ENCODE measurements at regions not wholly inside any gene's neighbourhood (a gene's known extent, or its start where the extent isn't known, plus 50 kb on each side); places are given as distances from the start of the nearest gene placed in this dataset.

DNA sequence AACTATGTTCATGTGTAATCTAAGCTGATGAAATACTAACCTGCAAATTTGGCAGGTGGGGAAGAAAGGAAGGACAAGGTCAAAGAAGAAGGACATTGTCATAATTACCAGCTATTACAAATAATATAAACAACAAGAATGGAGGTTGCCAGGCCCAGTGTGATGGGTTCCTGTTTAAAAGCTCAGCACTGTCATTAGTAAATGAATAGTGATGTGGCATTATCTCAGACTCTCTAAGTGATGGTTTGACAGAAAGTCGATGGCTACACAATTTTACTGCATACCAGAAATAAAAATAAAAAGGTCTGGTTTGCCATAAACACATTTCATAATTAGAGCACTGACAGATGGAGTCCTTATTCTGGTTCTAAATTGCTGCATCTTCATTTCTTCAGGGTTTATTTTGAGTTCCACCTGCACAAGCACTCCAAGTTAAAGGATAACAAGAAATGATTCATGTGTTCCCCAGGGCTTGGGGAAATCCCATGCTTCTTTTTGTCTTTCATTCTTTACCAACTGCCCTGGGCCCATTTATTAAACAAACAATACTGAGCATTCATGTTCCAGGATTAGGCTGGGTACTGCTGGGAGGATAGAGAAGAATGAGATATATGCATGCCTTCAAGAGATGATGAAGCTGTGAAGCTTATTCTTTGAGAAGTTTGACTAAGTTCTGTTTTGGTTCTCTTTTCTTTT is 367.8 kb upstream of the RASGEF1B start:
- TF ChIP-seq, protein P1, sequence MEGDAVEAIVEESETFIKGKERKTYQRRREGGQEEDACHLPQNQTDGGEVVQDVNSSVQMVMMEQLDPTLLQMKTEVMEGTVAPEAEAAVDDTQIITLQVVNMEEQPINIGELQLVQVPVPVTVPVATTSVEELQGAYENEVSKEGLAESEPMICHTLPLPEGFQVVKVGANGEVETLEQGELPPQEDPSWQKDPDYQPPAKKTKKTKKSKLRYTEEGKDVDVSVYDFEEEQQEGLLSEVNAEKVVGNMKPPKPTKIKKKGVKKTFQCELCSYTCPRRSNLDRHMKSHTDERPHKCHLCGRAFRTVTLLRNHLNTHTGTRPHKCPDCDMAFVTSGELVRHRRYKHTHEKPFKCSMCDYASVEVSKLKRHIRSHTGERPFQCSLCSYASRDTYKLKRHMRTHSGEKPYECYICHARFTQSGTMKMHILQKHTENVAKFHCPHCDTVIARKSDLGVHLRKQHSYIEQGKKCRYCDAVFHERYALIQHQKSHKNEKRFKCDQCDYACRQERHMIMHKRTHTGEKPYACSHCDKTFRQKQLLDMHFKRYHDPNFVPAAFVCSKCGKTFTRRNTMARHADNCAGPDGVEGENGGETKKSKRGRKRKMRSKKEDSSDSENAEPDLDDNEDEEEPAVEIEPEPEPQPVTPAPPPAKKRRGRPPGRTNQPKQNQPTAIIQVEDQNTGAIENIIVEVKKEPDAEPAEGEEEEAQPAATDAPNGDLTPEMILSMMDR (IDR thresholded peaks at IDR 0.05), result no peak

DNA sequence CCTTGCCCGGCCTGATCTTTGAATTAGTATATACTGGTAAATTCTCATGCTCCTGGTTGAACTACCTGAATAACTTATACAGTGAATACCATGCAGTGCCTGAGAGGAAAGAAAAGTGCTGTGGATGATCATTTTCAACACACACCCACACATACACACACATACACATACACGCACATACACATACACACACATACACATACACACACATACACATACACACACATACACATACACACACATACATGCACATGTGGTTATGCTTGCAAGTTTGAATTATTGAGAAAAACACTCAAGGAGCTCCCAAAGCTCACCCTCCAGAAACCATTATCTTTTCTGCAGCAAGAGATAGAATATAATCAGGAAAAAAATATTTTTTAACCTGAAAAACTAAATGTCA is 366.9 kb upstream of the RASGEF1B start:
- TF ChIP-seq, protein P1 (IDR thresholded peaks at IDR 0.05), result no peak

DNA sequence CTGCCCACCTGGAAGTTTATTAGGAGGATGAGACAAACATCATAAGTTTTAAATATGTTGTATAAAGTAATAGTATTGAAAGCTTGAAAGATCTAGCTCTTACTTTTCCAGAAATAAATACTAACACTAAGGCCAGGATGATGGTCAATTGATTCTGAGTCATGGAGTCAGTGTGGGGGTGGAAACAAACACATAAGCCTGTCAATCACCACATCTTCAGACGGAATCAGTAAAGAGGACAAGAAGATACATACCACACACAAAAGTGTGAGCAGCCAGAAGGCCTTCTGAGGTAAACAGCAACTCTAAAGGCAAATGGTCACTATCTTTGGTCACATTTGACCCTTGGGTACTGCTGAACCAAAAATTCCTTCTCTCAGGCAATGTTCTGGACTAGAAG is 365.0 kb upstream of the RASGEF1B start:
- TF ChIP-seq, protein P1 (IDR thresholded peaks at IDR 0.05), result no peak

DNA sequence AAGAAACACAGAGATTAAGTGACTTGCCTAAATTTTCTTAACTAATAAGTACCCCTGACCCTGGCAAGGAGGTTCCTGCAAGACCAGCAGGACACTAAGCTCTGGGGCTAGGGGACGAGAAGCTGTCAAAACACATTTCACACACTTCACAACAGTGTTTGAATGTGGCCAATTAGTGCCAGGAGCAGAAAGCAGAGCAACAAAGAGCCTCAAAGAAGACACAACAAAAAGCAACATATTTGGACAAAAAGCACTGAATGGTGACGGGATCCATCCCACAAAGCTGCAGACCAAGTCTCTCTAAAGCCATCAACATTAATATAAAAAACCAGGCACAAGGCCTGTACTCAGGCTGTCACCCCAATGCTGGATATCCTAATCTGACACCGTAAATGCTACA is 361.9 kb upstream of the RASGEF1B start:
- TF ChIP-seq, protein P1 (IDR thresholded peaks at IDR 0.05), result no peak

DNA sequence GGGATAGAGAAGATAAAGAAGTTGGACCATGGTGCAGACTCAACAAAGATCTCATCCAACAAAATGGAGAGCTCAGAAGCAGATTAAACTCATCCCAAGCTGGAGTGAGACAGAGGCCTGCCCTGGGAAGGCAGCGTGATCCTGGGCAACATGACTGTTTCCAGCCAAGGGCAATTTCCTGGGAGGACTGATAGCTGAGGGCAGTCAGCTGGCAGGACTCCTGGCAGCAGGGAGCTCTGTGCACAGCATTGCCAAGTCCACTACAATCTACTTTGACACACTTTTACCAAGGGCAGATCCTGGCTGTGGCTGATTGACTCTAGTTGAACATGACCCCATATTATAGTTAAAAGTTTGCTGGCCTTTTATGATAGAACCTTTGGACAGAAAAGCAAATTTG is 357.3 kb upstream of the RASGEF1B start:
- TF ChIP-seq, protein P1 (IDR thresholded peaks at IDR 0.05), result no peak

DNA sequence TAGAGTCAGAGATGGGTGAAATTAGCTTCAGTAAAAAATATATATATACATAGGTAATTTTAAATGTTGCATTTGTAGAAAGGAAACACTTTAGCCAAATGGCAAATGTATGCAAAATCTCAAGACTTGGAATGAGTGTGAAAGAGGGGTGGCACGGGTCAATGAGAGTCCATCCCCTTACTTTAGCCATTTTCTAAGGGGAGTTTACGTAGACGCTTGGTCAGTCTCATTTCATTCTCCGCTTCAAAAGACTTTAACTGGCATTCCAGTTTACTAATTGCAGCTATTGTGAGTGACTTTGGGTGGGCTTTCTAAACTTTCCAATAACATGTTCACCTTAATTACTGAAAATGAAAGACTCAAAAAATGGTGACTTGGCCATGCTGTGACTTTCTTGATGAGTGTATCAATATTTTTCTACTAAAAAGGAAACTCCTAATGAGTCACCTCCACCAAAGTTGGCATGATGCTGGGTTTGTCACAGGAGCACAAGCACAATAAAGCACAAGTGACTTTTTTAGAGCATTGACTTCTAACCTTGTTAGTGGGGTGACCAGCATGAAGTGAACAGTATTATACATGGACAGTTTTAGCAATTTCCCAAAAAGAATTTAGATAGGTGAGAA is 356.0 kb upstream of the RASGEF1B start:
- TF ChIP-seq, protein P1 (IDR thresholded peaks at IDR 0.05), result no peak

DNA sequence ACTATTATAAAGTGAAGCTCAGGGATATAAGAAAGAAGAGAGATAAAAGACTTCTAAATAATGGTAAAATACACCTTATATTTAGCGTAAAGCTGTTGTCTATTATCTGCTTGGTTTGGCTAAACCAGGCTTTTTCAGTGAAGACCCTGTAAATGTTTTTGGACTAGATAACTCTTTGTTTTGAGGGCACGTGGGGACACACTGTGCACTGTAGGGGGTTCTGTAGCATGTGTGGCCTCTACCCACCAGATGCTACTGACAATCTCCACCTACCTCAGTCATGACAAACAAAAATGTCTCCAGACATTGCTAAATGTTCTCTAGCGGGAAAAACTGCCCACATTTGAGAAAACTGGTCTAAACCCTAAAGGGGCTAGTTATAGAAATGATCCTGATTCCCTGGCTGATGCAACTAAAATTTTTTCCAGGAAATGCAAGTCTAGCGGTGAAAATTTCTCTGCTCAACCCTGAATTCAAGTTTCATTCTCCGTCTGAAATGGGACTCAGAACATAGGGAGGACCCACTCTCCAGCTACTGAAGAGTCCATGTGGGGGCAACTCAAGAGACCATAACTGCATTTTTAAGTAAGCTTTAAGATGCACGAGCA is 355.2 kb upstream of the RASGEF1B start:
- TF ChIP-seq, protein P1 (IDR thresholded peaks at IDR 0.05), result no peak
